ENCODE measurements at regions not wholly inside any gene's neighbourhood (a gene's known extent, or its start where the extent isn't known, plus 50 kb on each side); places are given as distances from the start of the nearest gene placed in this dataset.

- DNase-seq (ENCODE audit: low spot score): no peak
These were observed 142.9 kb upstream of the IL12A start for GRCh38 chr3:159845737-159846136.

- DNase-seq (ENCODE audit: low spot score): no peak
These were observed 142.4 kb upstream of the IL12A start for GRCh38 chr3:159846255-159846654.

GRCh38 chr3:159848348-159849118, 140.1 kb upstream of the IL12A start:
- no peak for DNase-seq (ENCODE audit: low spot score)

GRCh38 chr3:159850481-159850880, 138.2 kb upstream of the IL12A start:
- no peak for DNase-seq (ENCODE audit: low spot score)

GRCh38 chr3:159852266-159852665, 136.4 kb upstream of the IL12A start:
- DNase-seq (ENCODE audit: low spot score): no peak

GRCh38 chr3:159852821-159853505, 135.7 kb upstream of the IL12A start:
- DNase-seq (ENCODE audit: low spot score): peak; percentile 76

- no peak for DNase-seq (ENCODE audit: low spot score)
These were observed 135.2 kb upstream of the IL12A start for GRCh38 chr3:159853506-159853864.

GRCh38 chr3:159854500-159855124, 134.0 kb upstream of the IL12A start:
- peak; percentile 24 for DNase-seq (ENCODE audit: low spot score)

GRCh38 chr3:159855599-159856346, 132.9 kb upstream of the IL12A start:
- no peak for DNase-seq (ENCODE audit: low spot score)

- DNase-seq (ENCODE audit: low spot score): no peak
These were observed 132.0 kb upstream of the IL12A start for GRCh38 chr3:159856590-159857104.

GRCh38 chr3:159857840-159858239, 130.8 kb upstream of the IL12A start:
- no peak for DNase-seq (ENCODE audit: low spot score)

- no peak for DNase-seq (ENCODE audit: low spot score)
These were observed 130.0 kb upstream of the IL12A start for GRCh38 chr3:159858650-159859049.

- DNase-seq (ENCODE audit: low spot score): no peak
These were observed 129.2 kb upstream of the IL12A start for GRCh38 chr3:159859424-159859823.

- DNase-seq (ENCODE audit: low spot score): no peak
These were observed 128.8 kb upstream of the IL12A start for GRCh38 chr3:159859836-159860235.

- DNase-seq (ENCODE audit: low spot score): no peak
These were observed 128.1 kb upstream of the IL12A start for GRCh38 chr3:159860269-159861116.

GRCh38 chr3:159861369-159861987, 127.2 kb upstream of the IL12A start:
- DNase-seq (ENCODE audit: low spot score): no peak

GRCh38 chr3:159865041-159865579, 123.5 kb upstream of the IL12A start:
- no peak for DNase-seq (ENCODE audit: low spot score)

GRCh38 chr3:159866201-159866746, 122.4 kb upstream of the IL12A start:
- no peak for DNase-seq (ENCODE audit: low spot score)

GRCh38 chr3:159867372-159867771, 121.3 kb upstream of the IL12A start:
- no peak for DNase-seq (ENCODE audit: low spot score)

- no peak for DNase-seq (ENCODE audit: low spot score)
These were observed 117.9 kb upstream of the IL12A start for GRCh38 chr3:159870723-159871122.

Data from COLO829 (cell line).